ENCODE measurements at regions not wholly inside any gene's neighbourhood (a gene's known extent, or its start where the extent isn't known, plus 50 kb on each side); places are given as distances from the start of the nearest gene placed in this dataset.

DNA sequence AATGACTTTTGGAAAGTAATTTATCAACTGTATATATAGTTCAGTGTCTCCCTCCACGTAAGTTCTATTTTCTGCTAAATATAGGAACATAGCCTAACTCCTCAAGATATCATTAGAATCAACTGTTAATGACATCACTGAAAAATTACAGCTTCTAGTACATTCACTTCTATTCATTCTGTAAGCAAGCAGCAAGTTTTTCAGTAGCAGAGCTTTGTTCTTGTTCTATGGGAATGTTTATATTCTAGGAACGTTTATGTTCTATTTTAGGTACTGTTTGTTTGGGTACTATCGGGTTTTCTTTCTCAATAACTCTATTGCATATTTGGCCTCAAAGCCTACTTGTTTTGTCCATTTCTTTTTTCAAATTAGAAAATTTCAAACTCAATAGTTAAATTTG is 525.6 kb downstream of the EPHA7 start:
- Histone ChIP-seq H3K36me3 (ENCODE audit: insufficient read depth, low read length, poor library complexity, severe bottlenecking) (no peaks in the 10 kb centered on the region), H3K9me3 (ENCODE audit: low read depth, low read length, poor library complexity, severe bottlenecking) (no peaks in the 10 kb centered on the region), H3K4me1 (ENCODE audit: insufficient read depth, low read length, poor library complexity, severe bottlenecking) (no peaks in the 10 kb centered on the region), H3K27ac (ENCODE audit: low read depth, low read length, poor library complexity, severe bottlenecking) (no peak overlapping the region), H3K27me3 (replicated peaks; ENCODE audit: insufficient read depth, low read depth, low read length, poor library complexity) (no peaks in the 10 kb centered on the region), H3K4me3 (ENCODE audit: low read depth, low read length, poor library complexity, severe bottlenecking) (no peak overlapping the region)
- TF ChIP-seq, protein P1, sequence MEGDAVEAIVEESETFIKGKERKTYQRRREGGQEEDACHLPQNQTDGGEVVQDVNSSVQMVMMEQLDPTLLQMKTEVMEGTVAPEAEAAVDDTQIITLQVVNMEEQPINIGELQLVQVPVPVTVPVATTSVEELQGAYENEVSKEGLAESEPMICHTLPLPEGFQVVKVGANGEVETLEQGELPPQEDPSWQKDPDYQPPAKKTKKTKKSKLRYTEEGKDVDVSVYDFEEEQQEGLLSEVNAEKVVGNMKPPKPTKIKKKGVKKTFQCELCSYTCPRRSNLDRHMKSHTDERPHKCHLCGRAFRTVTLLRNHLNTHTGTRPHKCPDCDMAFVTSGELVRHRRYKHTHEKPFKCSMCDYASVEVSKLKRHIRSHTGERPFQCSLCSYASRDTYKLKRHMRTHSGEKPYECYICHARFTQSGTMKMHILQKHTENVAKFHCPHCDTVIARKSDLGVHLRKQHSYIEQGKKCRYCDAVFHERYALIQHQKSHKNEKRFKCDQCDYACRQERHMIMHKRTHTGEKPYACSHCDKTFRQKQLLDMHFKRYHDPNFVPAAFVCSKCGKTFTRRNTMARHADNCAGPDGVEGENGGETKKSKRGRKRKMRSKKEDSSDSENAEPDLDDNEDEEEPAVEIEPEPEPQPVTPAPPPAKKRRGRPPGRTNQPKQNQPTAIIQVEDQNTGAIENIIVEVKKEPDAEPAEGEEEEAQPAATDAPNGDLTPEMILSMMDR (conservative IDR thresholded peaks at IDR 0.05; ENCODE audit: low read depth, low read length): no peak
- no peak for TF ChIP-seq EZH2 (IDR thresholded peaks at IDR 0.05; ENCODE audit: borderline replicate concordance, low read depth, low read length, poor library complexity, severe bottlenecking)
- ChIA-PET POLR2A (ENCODE audit: low non-redundant PET) (no interaction called here), CTCF (no interaction called here)
- DNase-seq (ENCODE audit: low spot score): no peak
- BruUV-seq (replicated peaks): no TSS peak
- intact Hi-C loops (cut with micrococcal nuclease; ENCODE audit: unreplicated experiment): no loop called here

DNA sequence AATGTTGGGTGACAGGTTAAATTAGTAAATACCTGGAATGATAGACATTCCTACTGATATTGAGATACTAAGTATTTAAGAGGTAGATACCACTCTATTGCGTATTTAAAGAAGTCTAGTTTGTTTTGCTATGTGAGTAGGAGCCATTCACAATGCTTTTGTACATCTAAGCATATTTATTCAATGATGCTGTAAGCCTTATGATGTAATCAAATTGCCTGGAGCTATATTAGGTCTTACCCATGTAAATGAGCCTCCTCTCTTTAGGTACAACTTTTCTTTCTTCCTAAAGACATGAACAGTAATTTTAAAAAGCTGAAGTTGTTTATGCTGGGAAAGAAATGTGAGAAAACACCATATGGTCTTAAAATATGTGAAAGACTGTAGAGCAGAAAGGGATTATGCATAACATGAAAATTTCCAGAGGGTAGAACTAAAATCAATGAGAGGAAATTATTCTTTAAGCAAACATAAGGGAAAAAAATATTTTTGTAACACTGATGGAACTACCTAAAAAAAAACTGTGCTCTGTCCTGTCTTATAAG is 526.7 kb downstream of the EPHA7 start:
- ChIA-PET CTCF (no interaction called here), POLR2A (ENCODE audit: low non-redundant PET) (no interaction called here)
- no peaks in the 10 kb centered on the region for H3K36me3 ChIP-seq (ENCODE audit: insufficient read depth, low read length, poor library complexity, severe bottlenecking)
- BruUV-seq (replicated peaks): no TSS peak
- TF ChIP-seq EZH2 (IDR thresholded peaks at IDR 0.05; ENCODE audit: borderline replicate concordance, low read depth, low read length, poor library complexity, severe bottlenecking): no peak
- TF ChIP-seq, protein P1 (conservative IDR thresholded peaks at IDR 0.05; ENCODE audit: low read depth, low read length): no peak
- H3K4me1 ChIP-seq (ENCODE audit: insufficient read depth, low read length, poor library complexity, severe bottlenecking): no peaks in the 10 kb centered on the region
- intact Hi-C loops (cut with micrococcal nuclease; ENCODE audit: unreplicated experiment): no loop called here
- no peak for DNase-seq (ENCODE audit: low spot score)
- no peaks in the 10 kb centered on the region for H3K27me3 ChIP-seq (replicated peaks; ENCODE audit: insufficient read depth, low read depth, low read length, poor library complexity)
- no peak overlapping the region for H3K27ac ChIP-seq (ENCODE audit: low read depth, low read length, poor library complexity, severe bottlenecking)
- H3K9me3 ChIP-seq (ENCODE audit: low read depth, low read length, poor library complexity, severe bottlenecking): no peaks in the 10 kb centered on the region
- no peak overlapping the region for H3K4me3 ChIP-seq (ENCODE audit: low read depth, low read length, poor library complexity, severe bottlenecking)

DNA sequence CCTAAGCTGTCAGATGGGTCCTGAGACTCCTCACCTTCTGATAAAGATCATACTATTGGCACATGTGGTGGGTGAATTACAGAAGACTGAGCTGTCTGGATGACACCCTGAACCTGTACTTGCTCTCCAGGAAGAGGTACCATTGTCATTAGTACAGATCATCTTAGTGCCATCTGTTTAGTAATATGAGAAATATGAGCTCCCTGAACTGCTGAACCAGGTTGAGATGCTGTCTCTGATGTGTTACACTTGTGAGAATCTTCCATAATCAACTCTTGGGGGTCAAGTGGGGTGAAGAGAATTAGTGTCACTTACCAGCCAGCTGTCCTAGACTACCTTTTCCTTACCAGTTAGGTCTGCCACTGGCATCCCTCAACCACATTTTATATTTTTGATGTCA is 531.0 kb downstream of the EPHA7 start:
- no peak overlapping the region for H3K4me3 ChIP-seq (ENCODE audit: low read depth, low read length, poor library complexity, severe bottlenecking)
- no peak overlapping the region for H3K27ac ChIP-seq (ENCODE audit: low read depth, low read length, poor library complexity, severe bottlenecking)
- H3K4me1 ChIP-seq (ENCODE audit: insufficient read depth, low read length, poor library complexity, severe bottlenecking): no peaks in the 10 kb centered on the region
- no peak for DNase-seq (ENCODE audit: low spot score)
- intact Hi-C loops (cut with micrococcal nuclease; ENCODE audit: unreplicated experiment): no loop called here
- no TSS peak for BruUV-seq (replicated peaks)
- TF ChIP-seq EZH2 (IDR thresholded peaks at IDR 0.05; ENCODE audit: borderline replicate concordance, low read depth, low read length, poor library complexity, severe bottlenecking): no peak
- TF ChIP-seq, protein P1 (conservative IDR thresholded peaks at IDR 0.05; ENCODE audit: low read depth, low read length): no peak
- H3K36me3 ChIP-seq (ENCODE audit: insufficient read depth, low read length, poor library complexity, severe bottlenecking): no peaks in the 10 kb centered on the region
- CTCF ChIA-PET: no interaction called here
- no peaks in the 10 kb centered on the region for H3K9me3 ChIP-seq (ENCODE audit: low read depth, low read length, poor library complexity, severe bottlenecking)
- no peaks in the 10 kb centered on the region for H3K27me3 ChIP-seq (replicated peaks; ENCODE audit: insufficient read depth, low read depth, low read length, poor library complexity)
- POLR2A ChIA-PET (ENCODE audit: low non-redundant PET): no interaction called here

Data from A673 (cell line).